H4 (cell line): ENCODE measurements at regions not wholly inside any gene's neighbourhood (a gene's known extent, or its start where the extent isn't known, plus 50 kb on each side); places are given as distances from the start of the nearest gene placed in this dataset.
A peak's percentile ranks its signal among the peaks of the same experiment; 100 is the strongest.

Source experiments
- DNase-seq: peaks from one replicate; pipeline ENCODE4 v3.0.0-alpha.2; 2015; ENCODE audit warnings: low spot score

GRCh38 chr10:59595593-59595992 is 114.1 kb downstream of the SLC16A9 start:
- DNase-seq, result peak; percentile 36

- no peak for DNase-seq
These were observed 115.9 kb downstream of the SLC16A9 start for GRCh38 chr10:59593768-59594167.

GRCh38 chr10:59589796-59590195 is 119.9 kb downstream of the SLC16A9 start:
- DNase-seq, result no peak

GRCh38 chr10:59588791-59589190 is 120.9 kb downstream of the SLC16A9 start:
- DNase-seq, result no peak

GRCh38 chr10:59587756-59588140 is 121.9 kb downstream of the SLC16A9 start:
- DNase-seq, result no peak

GRCh38 chr10:59587083-59587755 is 122.4 kb downstream of the SLC16A9 start:
- DNase-seq, result no peak

- DNase-seq, result no peak
These were observed 123.2 kb downstream of the SLC16A9 start for GRCh38 chr10:59586407-59586891.

GRCh38 chr10:59585046-59585700 is 124.5 kb downstream of the SLC16A9 start:
- DNase-seq, result peak; percentile 91

- no peak for DNase-seq
These were observed 126.9 kb downstream of the SLC16A9 start for GRCh38 chr10:59582780-59583179.

- DNase-seq, result no peak
These were observed 127.6 kb downstream of the SLC16A9 start for GRCh38 chr10:59582058-59582457.

GRCh38 chr10:59580026-59580863 is 129.4 kb downstream of the SLC16A9 start:
- peak; percentile 38 for DNase-seq

GRCh38 chr10:59578741-59579140 is 130.9 kb downstream of the SLC16A9 start:
- no peak for DNase-seq

GRCh38 chr10:59577984-59578383 is 131.7 kb downstream of the SLC16A9 start:
- DNase-seq, result no peak

GRCh38 chr10:59575269-59575668 is 134.4 kb downstream of the SLC16A9 start:
- DNase-seq, result no peak

- DNase-seq, result no peak
These were observed 146.1 kb downstream of the SLC16A9 start for GRCh38 chr10:59563531-59563930.

- DNase-seq, result no peak
These were observed 147.5 kb downstream of the SLC16A9 start for GRCh38 chr10:59562126-59562525.

GRCh38 chr10:59561477-59562121 is 148.1 kb downstream of the SLC16A9 start:
- no peak for DNase-seq

GRCh38 chr10:59560990-59561389 is 148.7 kb downstream of the SLC16A9 start:
- DNase-seq, result no peak

- no peak for DNase-seq
These were observed 149.5 kb downstream of the SLC16A9 start for GRCh38 chr10:59560161-59560560.

GRCh38 chr10:59558066-59558465 is 151.6 kb downstream of the SLC16A9 start:
- DNase-seq, result no peak

GRCh38 chr10:59557642-59558041 is 152.0 kb downstream of the SLC16A9 start:
- DNase-seq, result no peak

GRCh38 chr10:59557052-59557451 is 152.6 kb downstream of the SLC16A9 start:
- no peak for DNase-seq
